K562 (cell line): ENCODE measurements at regions not wholly inside any gene's neighbourhood (a gene's known extent, or its start where the extent isn't known, plus 50 kb on each side); places are given as distances from the start of the nearest gene placed in this dataset.

Source experiments
- ATAC-seq: fragments of 200-7000 bp; cut with Tn5 transposase; 3 replicates; pipeline ENCODE4 v1.9.1; 2020; ENCODE audit warnings: moderate library complexity
- BruUV-seq: library from RNA; stranded (reverse); fragments of 400-500 nt; replicated peaks from 2 replicates; lab custom pipeline; 2021; lab: Mats Ljungman, UMichigan
- CTCF ChIA-PET: fragments of 300-600 bp; formaldehyde crosslinking; extraction: SDS; loops from one replicate; lab custom pipeline; 2021; ENCODE audit warnings: low intra/inter-chr PET ratio; lab: Yijun Ruan, JAX
- POLR2A ChIA-PET: fragments of 300-600, 350-650 bp; sonication (Branson Sonifier 250); formaldehyde crosslinking; extraction: SDS; loops from one replicate; lab custom pipeline; 2021; ENCODE audit warnings: antibody characterized with exemption, inconsistent platforms; lab: Yijun Ruan, JAX
- DNase-seq, 4 experiments: peaks; one replicate each; pipeline versions ENCODE4 v3.0.0 to v3.0.0-alpha.2; 2011 to 2018; ENCODE audit warnings: low spot score in 3 of 4, mixed read lengths in 3 of 4; ENCODE audit errors: extremely low read depth in 1 of 4
- FAIRE-seq: peaks from 2 replicates; lab custom pipeline; 2011; peaks lifted over from hg19 to GRCh38; lab: Jason Lieb, UNC
- H2AFZ ChIP-seq: 2 replicates; pipeline ENCODE4 v1.6.0; 2011; ENCODE audit warnings: low read depth, low read length, control low read depth, inconsistent platforms
- H3K27ac ChIP-seq: fragments of 200-600 bp; 3 replicates; pipeline ENCODE4 v1.8.0; 2011; ENCODE audit warnings: low read depth, mild to moderate bottlenecking, control low read depth, inconsistent platforms, low read length, moderate library complexity, mixed read lengths; ENCODE audit errors: extremely low read depth
- H3K27me3 ChIP-seq, 2 experiments: fragments of 300-600 bp in 1 of 2; 2 replicates in 1 of 2; 3 replicates in 1 of 2; pipeline versions ENCODE4 v1.6.0 to v1.8.0; 2011; ENCODE audit warnings: inconsistent platforms in 2 of 2, low read length in 2 of 2, mild to moderate bottlenecking in 1 of 2, mixed read lengths in 1 of 2, moderate library complexity in 1 of 2; ENCODE audit not compliant: control insufficient read depth in 2 of 2, insufficient read depth in 2 of 2
- H3K36me3 ChIP-seq: fragments of 300-600 bp; 3 replicates; pipeline ENCODE4 v1.8.0; 2011; ENCODE audit warnings: mild to moderate bottlenecking, low read length, inconsistent platforms; ENCODE audit not compliant: control insufficient read depth, insufficient read depth
- H3K4me1 ChIP-seq, 2 experiments: fragments of 200-600 bp in 1 of 2; replicated peaks in 1 of 2; 2 replicates in 1 of 2; 3 replicates in 1 of 2; pipeline versions ENCODE4 v1.5.1 to v1.8.0; 2011; ENCODE audit warnings: inconsistent platforms in 2 of 2, low read length in 2 of 2, mild to moderate bottlenecking in 1 of 2, mixed read lengths in 1 of 2, moderate library complexity in 1 of 2; ENCODE audit not compliant: control insufficient read depth in 2 of 2, insufficient read depth in 2 of 2
- H3K4me2 ChIP-seq: 2 replicates; pipeline ENCODE4 v1.6.1; 2011; ENCODE audit warnings: low read length, control low read depth, inconsistent platforms, mixed read lengths; ENCODE audit not compliant: insufficient read depth
- H3K4me3 ChIP-seq: fragments of 200-600 bp; sonication (generic), shearing (Covaris generic); 2 replicates; pipeline ENCODE4 v1.5.1; 2016; ENCODE audit warnings: control low read depth, inconsistent platforms
- H3K79me2 ChIP-seq: fragments of 200-600 bp; 3 replicates; pipeline ENCODE4 v1.8.0; 2011; ENCODE audit warnings: low read length, inconsistent platforms; ENCODE audit not compliant: control insufficient read depth, insufficient read depth
- H3K9ac ChIP-seq, 2 experiments: 2 replicates each; pipeline versions ENCODE4 v1.6.0 to v1.6.1; 2011; ENCODE audit warnings: low read depth in 2 of 2, low read length in 2 of 2, control low read depth in 1 of 2, inconsistent platforms in 1 of 2, mild to moderate bottlenecking in 1 of 2, mixed read lengths in 1 of 2; ENCODE audit not compliant: insufficient read depth in 1 of 2
- H3K9me1 ChIP-seq: one replicate; pipeline ENCODE4 v1.6.0; 2011; ENCODE audit warnings: inconsistent platforms, mild to moderate bottlenecking, low read length, moderate library complexity; ENCODE audit not compliant: control insufficient read depth, insufficient read depth
- H3K9me3 ChIP-seq: replicated peaks from 2 replicates; pipeline ENCODE4 v1.5.1; 2011; ENCODE audit warnings: low read depth, low read length, inconsistent platforms; ENCODE audit not compliant: control insufficient read depth, insufficient read depth
- H4K20me1 ChIP-seq: replicated peaks from 2 replicates; pipeline ENCODE4 v1.6.1; 2011; ENCODE audit warnings: low read length, inconsistent platforms, mixed read lengths; ENCODE audit not compliant: control insufficient read depth, insufficient read depth
- ATF1 ChIP-seq, 2 experiments: fragments of 450-650 bp in 1 of 2; IDR thresholded peaks; 2 replicates each; pipeline ENCODE4 v1.6.1; 2016; ENCODE audit warnings: missing compliant biosample characterization in 1 of 2, missing genetic modification characterization in 1 of 2
- BRD9 ChIP-seq: fragments of 450-650 bp; IDR thresholded peaks from 2 replicates; pipeline ENCODE4 v1.6.1; 2018; ENCODE audit warnings: low read depth; ENCODE audit not compliant: partially characterized antibody
- CTCF ChIP-seq, 3 experiments: IDR thresholded peaks in 2 of 3; conservative IDR thresholded peaks in 1 of 3; 2 replicates each; pipeline ENCODE4 v1.5.1; 2011 to 2012; ENCODE audit warnings: low read length in 3 of 3, mild to moderate bottlenecking in 3 of 3, control low read depth in 2 of 3, improper control_type of control experiment in 1 of 3, inconsistent platforms in 1 of 3, low read depth in 1 of 3, mixed read lengths in 1 of 3, moderate library complexity in 1 of 3; ENCODE audit not compliant: insufficient read depth in 2 of 3
- DDX20 ChIP-seq: fragments of 450-650 bp; IDR thresholded peaks from 2 replicates; pipeline ENCODE4 v1.6.1; 2016; ENCODE audit warnings: missing genetic modification characterization, low read depth, mild to moderate bottlenecking, missing compliant biosample characterization, moderate library complexity
- E2F3 ChIP-seq: fragments of 250-450 bp; sonication (Bioruptor Pico); IDR thresholded peaks from 2 replicates; pipeline ENCODE4 v1.4.0; 2020; ENCODE audit warnings: mild to moderate bottlenecking
- E2F6 ChIP-seq, 2 experiments: IDR thresholded peaks; 2 replicates each; pipeline ENCODE4 v1.6.1; 2011; ENCODE audit warnings: borderline replicate concordance in 1 of 2, control low read depth in 1 of 2, low read depth in 1 of 2, low read length in 1 of 2, mild to moderate bottlenecking in 1 of 2, mixed read lengths in 1 of 2, moderate library complexity in 1 of 2; ENCODE audit not compliant: insufficient read depth in 1 of 2, insufficient read length in 1 of 2, poor library complexity in 1 of 2, severe bottlenecking in 1 of 2; ENCODE audit errors: extremely low read depth in 1 of 2
- FOXM1 ChIP-seq, 2 experiments: fragments of 450-650 bp in 1 of 2; sonication (generic) in 1 of 2; formaldehyde crosslinking in 1 of 2; IDR thresholded peaks; 2 replicates each; pipeline versions ENCODE4 v1.6.1 to v1.9.0; 2017 to 2022; ENCODE audit warnings: low read depth in 2 of 2, mild to moderate bottlenecking in 2 of 2, missing genetic modification reagents in 1 of 2, moderate library complexity in 1 of 2
- PCBP1 ChIP-seq: fragments of 200-400 bp; formaldehyde crosslinking; IDR thresholded peaks from 2 replicates; pipeline ENCODE4 v1.6.1; 2018; ENCODE audit warnings: mild to moderate bottlenecking, low read depth, low read length; ENCODE audit not compliant: poor library complexity, severe bottlenecking
- PHF21A ChIP-seq: fragments of 450-650 bp; IDR thresholded peaks from 2 replicates; pipeline ENCODE4 v1.6.1; 2017; ENCODE audit warnings: low read depth, borderline replicate concordance
- SMAD3 ChIP-seq: fragments of 450-650 bp; formaldehyde crosslinking; conservative IDR thresholded peaks from 2 replicates; pipeline ENCODE4 v1.4.0; 2020; ENCODE audit warnings: mild to moderate bottlenecking
- SUPT5H ChIP-seq: fragments of 450-650 bp; IDR thresholded peaks from 2 replicates; pipeline ENCODE4 v1.6.1; 2016
- ZFPM2 ChIP-seq: fragments of 250-450 bp; sonication (Bioruptor Pico); IDR thresholded peaks from 2 replicates; pipeline ENCODE4 v1.5.1; 2022; ENCODE audit warnings: mild to moderate bottlenecking
- ZNF212 ChIP-seq: fragments of 450-650 bp; formaldehyde crosslinking; IDR thresholded peaks from 2 replicates; pipeline ENCODE4 v1.4.0; 2020; ENCODE audit warnings: mild to moderate bottlenecking
- ZNF764 ChIP-seq: fragments of 250-450 bp; sonication (Bioruptor Pico); IDR thresholded peaks from 2 replicates; pipeline ENCODE4 v1.4.0; 2020; ENCODE audit warnings: low read depth, mild to moderate bottlenecking, moderate library complexity
- WGBS: fragments of 100-300 bp; shearing (Covaris generic); methylation state at CpG from one replicate; pipeline ENCODE4 v1.1.6; 2016; ENCODE audit warnings: low coverage, mixed read lengths; ENCODE audit not compliant: insufficient coverage; ENCODE audit errors: missing lambda C conversion rate; 5-methylcytosine and 5-hydroxymethylcytosine counted together
- in situ Hi-C: fragments of 300-500 bp; cut with MboI; formaldehyde crosslinking; loops from 4 replicates; pipeline ENCODE4 v1.15.0; 2018; ENCODE audit warnings: inconsistent platforms, mixed read lengths
- intact Hi-C: fragments of 100-400 bp; cut with micrococcal nuclease; formaldehyde crosslinking; loops from 2 replicates; pipeline ENCODE4 v1.14.2; 2022

GRCh38 chr1:233730809-233731208 lies 116.9 kb downstream of the KCNK1 start (continued):
- no peak for TF ChIP-seq ZNF764
- TF ChIP-seq PCBP1: no peak
- no peak for TF ChIP-seq E2F3 (CRISPR knock-in tag)
- peak; percentile 49 to 67 (median 50); a peak in 5 of 6 replicates for TF ChIP-seq CTCF (IDR thresholded peaks at IDR 0.05 in 2 of 3, conservative IDR thresholded peaks at IDR 0.05 in 1 of 3; ENCODE audit: insufficient read depth in 2 of 3, low read depth in 1 of 3, low read length in 3 of 3)
- TF ChIP-seq ZNF212 (CRISPR knock-in tag): no peak

DNA sequence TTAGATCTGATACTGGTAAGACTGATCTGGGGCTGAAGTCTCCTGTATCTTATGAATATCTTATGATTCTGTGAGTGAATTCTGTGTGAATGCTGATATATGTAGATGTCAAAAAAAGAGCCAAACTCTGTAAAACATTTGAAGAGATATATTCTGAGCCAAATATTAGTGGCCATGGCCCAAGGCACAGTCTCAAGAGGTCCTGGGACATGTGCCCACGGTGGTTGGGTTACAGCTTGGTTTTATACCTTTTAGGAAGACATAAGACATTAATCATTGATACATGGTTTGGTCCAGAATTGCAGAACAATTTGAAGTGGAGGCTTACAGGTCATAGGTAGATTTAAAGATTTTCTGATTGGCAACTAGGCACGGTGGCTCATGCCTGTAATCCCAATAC lies 118.3 kb downstream of the KCNK1 start:
- H3K27ac ChIP-seq: no peak overlapping the region
- ChIA-PET CTCF (no interaction called here), POLR2A (no interaction called here)
- peaks cover 3 to 4% of the 10 kb centered on the region in 2 experiments; a peak in 4 of 5 replicates for H3K4me1 ChIP-seq
- no peaks in the 10 kb centered on the region for H3K79me2 ChIP-seq
- DNase-seq (no peak), FAIRE-seq (no peak), ATAC-seq (no peak)
- in situ Hi-C loops (no loop called here), intact Hi-C loops (no loop called here)
- BruUV-seq: no TSS peak
- 25% methylated on average over 2 of the region's 2 CpGs for WGBS
- H3K9ac ChIP-seq: no peak overlapping the region
- H3K9me3 ChIP-seq: no peaks in the 10 kb centered on the region
- no peaks in the 10 kb centered on the region for H3K36me3 ChIP-seq
- H3K4me2 ChIP-seq: no peak overlapping the region
- no peaks in the 10 kb centered on the region for H4K20me1 ChIP-seq
- H3K27me3 ChIP-seq: no peaks in the 10 kb centered on the region
- no peak overlapping the region for H2AFZ ChIP-seq
- H3K9me1 ChIP-seq: no peaks in the 10 kb centered on the region
- H3K4me3 ChIP-seq: no peak overlapping the region
- TF ChIP-seq E2F6 (IDR thresholded peaks at IDR 0.05; ENCODE audit: borderline replicate concordance in 1 of 2, extremely low read depth in 1 of 2, insufficient read depth in 1 of 2, insufficient read length in 1 of 2, low read depth in 1 of 2, low read length in 1 of 2, poor library complexity in 1 of 2, severe bottlenecking in 1 of 2) (no peak), SMAD3 (CRISPR knock-in tag) (no peak), FOXM1 (IDR thresholded peaks at IDR 0.05; ENCODE audit: low read depth) (no peak), FOXM1 (CRISPR knock-in tag; IDR thresholded peaks at IDR 0.05; ENCODE audit: low read depth) (no peak), BRD9 (no peak), SUPT5H (no peak), DDX20 (tag) (no peak), ZFPM2 (CRISPR knock-in tag) (no peak), ATF1 (CRISPR knock-in tag; IDR thresholded peaks at IDR 0.05) (no peak), ATF1 (tag; IDR thresholded peaks at IDR 0.05) (no peak), PHF21A (no peak)
